HG02763 (cell line): ENCODE measurements at regions not wholly inside any gene's neighbourhood (a gene's known extent, or its start where the extent isn't known, plus 50 kb on each side); places are given as distances from the start of the nearest gene placed in this dataset.
"Not testable (repeated sequence)": the region's sequence is repeated elsewhere in the genome, so short reads cannot be mapped to it uniquely, and the experiment has no call there.

Experiments used
- ATAC-seq: cut with Tn5 transposase; IDR thresholded peaks from one replicate; pipeline ENCODE4 v1.9.1; 2021; ENCODE audit warnings: mild to moderate bottlenecking, moderate library complexity; ENCODE audit not compliant: unreplicated experiment

DNA sequence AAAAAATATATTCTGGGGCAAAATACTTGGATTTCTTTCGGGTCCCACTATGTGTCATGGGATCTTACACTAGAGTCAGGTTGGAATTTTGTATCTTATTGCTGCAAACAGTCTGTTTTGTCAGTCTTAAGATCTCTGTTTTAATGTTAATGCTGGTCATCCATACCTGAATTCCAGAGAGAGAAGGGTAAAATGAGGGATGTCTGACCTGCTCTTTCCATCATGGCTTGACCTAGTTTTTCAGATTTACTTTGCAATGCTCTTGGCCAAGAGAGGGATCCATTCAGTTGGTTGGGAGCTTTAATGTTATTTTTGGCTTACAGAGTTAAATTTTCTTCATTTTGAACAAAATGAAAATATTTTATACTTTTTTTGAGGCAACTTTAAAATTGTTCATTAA is 117.2 kb downstream of the CASP12 start:
- ATAC-seq = no peak

DNA sequence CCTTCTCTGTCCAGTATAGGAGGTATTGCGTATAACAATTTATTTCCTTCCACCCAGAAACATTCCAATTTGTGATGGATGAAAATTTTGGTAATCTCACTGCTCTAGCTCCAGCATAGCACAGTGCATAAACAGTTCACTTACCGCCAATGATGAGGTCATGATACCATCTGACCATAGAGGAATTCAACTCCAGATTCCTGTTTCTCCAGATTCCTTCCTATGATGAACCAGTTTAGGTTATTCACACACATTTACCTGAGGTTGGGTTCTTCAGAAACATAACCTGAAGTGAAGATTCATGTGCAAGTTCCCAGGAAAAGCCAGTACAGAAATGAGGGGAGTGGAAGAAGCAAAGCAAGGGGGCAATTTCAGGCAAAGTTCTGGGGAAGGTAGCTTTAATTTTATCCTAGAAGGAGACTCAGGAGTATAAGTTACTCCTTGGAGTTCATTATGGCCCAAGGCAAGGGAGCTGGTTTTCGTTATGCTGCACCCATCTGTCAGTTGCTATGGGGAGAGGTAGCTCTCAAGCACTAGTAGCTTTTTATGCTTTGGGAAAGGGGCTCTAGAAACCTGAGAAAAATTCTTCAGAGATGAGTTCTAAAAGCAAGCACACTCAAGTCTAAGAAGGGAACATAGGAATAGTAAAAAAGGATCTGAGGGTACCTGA is 121.6 kb downstream of the CASP12 start:
- ATAC-seq = no peak

DNA sequence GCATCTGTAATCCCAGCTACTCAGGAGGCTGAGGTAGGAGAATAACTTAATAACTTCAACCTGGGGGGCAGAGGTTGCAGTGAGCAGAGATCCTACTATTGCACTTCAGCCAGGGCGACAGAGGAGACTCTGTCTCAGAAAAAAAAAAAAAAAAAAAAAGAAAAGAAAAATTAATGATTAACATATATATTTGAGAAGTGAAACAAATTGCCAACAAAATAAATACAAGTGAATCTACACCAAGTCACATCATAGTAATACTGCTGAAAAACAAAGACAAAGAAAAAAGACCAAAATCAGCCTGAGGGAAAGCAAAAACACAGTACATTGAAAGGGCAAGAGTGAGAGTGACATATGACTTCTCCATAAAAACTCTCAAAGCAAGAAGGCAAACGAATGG is 123.7 kb downstream of the CASP12 start:
- no peak for ATAC-seq

DNA sequence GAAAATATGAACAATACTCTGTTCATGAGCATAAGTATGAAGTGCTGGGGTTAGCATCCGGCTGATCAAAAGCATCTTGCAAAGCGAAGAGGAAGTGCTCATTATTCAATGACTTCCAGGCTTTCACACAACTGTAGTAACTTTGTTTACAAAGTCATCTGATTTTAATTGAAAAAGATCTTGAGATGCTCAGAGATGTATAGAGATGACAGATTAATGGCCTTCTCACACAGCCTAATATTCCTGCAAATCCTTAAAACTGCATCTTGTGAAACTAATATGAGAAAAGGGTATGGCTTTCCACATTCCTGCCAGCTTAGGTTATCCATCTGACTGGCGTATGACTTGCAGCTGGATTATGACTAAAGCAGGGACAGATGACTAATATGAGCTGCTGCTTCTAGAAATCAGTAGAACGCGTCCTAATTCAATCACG is 125.4 kb downstream of the CASP12 start:
- no peak for ATAC-seq

DNA sequence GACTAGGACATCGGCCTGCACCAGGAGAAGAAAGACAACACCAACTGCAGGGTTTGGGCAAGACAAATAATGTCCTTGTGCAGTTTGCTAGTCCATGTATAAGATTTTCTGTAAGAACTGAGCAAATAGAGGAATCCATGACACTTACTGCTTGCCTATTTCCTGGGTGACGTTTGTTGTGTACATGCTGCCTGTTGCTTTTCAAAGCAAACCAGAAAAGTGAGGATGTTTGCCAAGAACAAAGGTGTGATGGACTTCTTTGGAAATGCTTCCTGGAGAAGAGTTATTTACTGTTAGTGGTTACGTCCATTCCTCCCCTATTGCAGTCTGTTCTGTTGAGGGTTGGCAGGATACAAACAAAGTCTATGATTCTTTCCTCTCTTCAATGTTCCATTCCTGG is 126.5 kb downstream of the CASP12 start:
- ATAC-seq = no peak

DNA sequence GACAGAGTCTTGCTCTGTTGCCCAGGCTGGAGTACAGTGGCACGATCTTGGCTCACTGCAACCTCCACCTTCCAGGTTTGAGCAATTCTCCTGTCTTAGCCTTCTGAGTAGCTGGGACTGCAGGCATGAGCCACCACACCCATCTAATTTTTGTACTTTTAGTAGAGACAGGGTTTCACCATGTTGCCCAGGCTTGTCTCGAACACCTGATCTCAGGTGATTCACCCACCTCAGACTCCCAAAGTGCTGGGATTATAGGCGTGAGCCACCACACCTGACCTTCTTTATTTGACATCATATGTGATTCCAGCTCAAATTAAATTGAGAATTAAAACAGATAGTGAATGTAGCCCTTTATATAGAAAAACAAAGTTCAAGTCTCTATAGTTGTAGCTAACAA is 127.2 kb downstream of the CASP12 start:
- ATAC-seq = not testable (repeated sequence)

DNA sequence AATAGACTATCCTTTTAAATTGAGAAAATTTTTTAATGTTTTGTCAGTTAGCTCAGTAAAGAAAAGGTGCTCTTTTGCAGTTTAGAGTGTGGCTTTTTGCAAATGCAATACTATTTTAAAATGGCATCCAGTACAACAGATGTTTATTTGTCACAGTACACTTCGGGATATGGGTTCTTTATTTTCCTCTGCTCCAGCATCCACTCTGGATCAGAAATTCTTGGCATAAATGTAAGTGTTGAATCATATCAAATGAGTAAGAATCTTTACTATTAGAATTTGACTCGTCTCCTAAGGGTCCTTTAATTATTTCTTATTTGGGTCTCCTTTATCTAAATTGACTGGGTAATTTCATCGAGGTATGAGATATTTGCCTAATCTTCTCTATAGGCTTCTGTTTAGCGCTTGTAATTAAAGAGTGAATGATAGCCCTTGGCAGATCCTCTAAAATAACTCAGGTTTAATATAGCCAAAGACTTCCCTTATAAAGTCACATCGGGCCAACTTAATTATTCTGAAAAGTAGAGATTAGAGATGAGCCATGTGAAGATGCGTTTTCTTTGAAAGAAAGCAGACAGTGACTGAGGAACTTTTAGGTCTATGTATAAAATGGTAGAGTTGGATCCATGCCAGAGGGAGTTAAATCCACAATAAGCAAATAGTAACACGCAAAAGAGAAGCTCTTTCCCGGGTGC is 132.7 kb downstream of the CASP12 start:
- ATAC-seq = no peak

DNA sequence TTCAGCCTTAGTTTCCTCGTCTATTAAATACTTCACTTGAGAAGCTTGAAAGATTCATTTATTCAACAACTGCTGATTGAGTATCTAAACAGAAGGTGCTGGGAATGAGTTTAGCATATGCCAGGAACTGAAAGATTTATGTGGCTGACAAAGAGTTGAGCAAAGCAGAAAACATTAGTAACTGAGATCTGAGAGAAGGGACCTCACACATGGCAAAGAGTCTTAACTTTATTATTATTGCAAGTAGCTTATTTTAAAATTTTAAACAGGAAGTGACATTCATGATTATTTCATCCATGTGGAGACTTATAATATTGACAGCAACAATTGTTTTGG is 133.6 kb downstream of the CASP12 start:
- ATAC-seq = no peak

DNA sequence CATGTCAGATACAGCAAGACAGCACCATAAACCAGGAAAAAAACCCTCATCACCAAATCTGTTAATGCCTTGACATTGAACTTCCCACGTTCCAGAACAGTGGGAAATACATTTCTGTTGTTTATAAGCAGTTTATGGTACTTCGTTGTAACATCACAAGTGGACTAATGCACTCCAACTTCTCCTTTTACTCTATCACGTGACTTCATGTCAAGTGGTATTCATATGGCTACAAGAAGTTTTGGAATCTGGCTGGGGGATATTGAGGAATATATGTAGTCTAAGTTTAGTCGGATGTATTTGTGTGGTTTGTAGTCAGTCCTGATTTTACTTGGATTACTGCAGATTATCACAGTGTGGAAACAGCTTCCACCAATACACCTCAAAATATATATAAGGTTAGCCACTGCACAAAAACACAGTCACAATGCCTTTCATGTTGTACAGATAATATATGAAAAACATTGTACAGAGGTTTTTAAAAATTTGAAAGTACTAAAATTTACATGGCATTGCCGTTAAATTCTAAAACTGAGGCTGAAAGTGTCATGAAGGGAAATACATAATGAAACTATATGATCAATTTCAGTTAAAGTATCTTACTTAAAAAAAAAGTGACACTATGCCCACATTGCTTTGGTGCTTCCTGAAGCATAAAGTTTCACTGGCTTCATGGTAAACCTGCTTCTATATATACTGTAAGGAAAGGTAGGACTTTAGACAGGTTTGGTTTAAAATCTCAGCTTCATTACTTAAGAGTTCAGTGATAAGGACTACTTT is 134.1 kb downstream of the CASP12 start:
- no peak for ATAC-seq

DNA sequence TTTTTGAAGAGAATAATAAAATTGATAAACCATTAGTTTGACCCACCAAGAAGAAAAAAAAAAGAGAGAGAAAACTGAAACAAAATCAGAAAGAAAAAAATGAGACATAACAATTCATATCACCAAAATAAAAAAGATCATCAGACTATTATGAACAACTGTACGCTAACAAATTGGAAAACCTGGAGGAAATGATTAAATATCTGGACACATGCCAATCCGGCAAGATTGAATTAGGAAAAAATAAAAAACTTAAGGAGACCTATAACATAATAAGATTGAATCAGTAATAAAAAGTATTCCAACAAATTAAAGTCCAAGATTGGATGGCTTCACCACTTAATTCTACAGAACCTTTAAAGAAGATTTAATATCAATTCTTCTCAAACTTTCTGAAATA is 136.7 kb downstream of the CASP12 start:
- no peak for ATAC-seq

DNA sequence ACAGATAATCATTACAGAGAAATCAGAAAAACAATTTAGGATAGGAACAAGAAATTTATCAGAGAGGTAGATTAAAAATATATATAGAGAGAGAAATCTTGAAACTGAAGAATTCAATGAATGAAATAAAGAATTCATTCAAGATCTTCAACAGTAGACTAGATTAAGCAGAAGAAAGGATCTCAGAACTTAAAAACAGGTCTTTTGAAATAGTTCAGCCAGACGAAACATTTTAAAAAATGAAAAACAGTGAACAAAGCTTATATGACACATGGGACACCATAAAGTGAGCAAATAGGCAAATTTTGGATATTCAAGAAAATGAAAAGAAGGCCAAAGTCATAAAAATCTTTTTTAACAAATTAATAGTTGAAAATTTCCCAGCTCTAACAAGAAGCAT is 138.8 kb downstream of the CASP12 start:
- no peak for ATAC-seq

DNA sequence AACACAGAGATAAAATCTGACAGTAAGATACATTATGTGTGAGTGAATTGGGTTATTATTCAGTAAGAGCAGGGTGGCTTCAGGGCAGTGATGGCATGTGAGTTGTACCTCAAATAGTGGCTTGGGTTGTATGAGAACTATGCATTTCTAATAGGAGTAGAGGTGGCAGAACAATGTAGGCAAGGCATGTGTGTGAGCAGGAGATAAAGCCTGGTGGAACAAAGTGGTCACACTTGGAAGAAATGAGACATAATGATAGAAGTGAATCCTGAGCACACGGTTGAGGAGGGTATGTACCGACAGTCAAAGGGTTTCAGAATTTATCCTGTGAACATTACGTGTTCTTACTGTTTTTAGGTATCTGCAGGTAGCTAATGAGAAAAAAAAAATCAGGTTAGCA is 159.3 kb downstream of the CASP12 start:
- no peak for ATAC-seq

DNA sequence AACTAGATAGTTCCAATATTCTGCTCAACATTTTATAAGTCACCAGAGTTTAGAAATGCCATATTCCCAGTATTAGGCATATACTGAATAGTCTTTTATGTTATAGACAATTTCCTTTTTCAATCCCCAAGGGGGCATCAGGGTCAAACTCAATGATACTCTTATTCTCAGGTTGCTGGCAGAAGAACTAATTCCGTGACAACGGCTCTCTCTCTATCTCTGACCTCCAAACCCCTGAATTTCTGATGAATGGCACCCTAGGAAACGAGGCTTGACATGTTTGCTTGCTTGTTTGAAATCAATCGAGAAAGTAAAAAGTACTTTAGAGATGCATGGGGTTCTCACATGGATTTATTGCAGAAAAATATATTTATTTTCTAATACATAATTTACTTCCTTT is 160.1 kb downstream of the CASP12 start:
- no peak for ATAC-seq

DNA sequence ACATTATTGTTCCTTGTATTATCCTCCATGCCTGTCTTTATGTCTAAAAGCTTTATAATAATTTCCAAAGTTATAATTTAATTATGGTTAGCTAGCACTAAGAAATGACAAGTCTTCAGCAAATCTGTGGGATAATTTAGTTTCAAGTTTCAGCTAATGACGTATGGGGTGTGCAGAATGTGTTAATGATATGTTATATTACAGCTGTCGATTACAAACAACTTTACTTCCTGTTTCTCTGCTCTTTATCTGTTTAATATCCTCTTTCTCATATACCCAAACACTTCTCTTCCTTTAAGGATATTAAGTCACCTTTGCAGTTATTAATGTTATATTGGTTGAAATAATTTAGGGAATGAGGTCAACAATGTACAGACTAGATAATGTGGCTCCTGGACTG is 161.8 kb downstream of the CASP12 start:
- ATAC-seq = no peak

DNA sequence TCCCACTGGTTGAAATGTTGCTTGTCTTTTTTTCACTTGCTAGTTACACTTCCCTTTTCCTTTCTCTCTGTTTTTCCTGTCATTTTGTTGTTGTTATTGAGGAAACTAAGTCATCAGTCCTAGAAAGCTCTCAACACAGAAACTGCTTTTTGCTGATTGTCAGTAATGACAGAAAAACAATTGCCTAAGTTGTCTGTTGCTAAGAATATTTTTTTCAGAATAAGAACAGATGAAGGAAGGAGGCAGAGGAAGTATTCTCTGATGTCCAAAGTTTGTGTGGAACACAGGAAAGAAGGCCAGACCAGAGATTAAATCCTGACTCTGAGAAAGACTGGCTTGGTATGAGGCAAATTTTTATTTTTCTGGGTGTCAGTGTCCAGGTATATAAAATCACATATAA is 163.3 kb downstream of the CASP12 start:
- no peak for ATAC-seq

DNA sequence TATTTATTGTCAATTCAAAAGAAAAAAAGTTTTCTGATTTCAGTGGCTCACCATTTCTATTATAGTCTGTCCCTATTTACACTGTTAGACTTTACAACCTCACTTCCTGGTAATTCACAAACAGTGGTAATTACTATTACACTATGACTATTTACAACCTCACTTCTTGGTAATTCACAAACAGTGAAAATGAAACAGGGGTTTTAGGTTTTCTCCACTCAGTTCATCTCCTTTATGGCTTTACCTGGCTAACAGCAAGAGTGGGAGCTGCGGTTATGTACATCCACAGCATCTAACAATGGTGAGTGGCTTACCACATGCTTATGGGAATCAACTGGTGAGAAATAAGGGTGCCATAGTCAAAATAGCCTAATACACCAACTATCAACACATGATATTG is 166.4 kb downstream of the CASP12 start:
- ATAC-seq = no peak

DNA sequence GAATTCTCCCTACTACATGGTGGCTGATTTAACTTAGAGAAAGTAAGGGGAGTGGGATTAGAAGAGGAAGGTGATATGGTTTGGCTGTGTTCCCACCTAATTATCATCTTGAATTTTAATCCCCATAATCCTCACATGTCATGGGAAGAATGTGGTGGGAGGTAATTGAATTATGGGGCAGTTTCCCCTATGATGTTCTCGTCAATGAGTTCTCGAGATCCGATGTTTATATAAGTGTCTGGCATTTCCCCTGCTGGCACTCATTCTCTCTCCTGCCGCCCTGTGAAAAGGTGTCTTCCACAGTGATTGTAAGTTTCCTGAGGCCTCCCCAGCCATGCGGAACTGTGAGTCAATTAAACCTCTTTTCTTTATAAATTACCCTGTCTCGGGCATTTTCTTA is 169.3 kb downstream of the CASP12 start:
- no peak for ATAC-seq

DNA sequence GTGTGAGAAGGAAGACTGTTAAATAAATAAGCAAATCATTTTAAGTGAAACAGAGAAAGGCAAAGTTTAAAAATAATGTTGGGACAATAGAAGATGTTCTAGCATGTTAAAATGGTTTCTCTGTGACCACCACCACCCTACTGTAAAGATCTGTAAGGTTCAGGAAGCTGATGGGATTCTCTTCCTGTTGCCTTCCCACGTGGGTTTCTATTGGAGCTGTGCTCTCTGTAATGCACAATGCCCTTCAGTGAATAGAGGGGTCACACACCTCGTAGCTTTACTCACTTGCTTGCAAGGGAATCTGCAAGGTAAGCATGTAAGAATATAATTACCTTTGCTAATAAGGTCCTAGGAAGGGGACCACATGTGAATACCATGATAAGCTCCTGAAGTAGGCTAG is 170.5 kb downstream of the CASP12 start:
- no peak for ATAC-seq

DNA sequence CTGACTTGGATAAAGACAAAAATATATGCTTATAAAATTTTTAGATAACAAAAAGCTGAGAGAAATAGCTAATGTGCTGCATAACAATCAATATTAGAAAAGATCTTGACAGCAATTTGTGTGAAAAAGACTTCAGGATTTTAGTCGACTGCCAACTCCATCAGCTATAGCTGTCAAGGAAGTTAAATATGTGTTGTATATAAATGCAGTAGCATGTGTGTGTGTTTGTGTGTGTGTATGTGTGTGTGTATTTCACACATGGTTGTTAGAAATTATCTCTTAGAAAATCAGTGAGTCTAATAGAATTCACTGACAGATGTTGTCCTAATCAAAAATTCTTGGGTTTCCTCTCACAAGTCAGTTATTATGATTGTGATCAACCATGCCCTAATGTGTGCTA is 171.2 kb downstream of the CASP12 start:
- no peak for ATAC-seq

DNA sequence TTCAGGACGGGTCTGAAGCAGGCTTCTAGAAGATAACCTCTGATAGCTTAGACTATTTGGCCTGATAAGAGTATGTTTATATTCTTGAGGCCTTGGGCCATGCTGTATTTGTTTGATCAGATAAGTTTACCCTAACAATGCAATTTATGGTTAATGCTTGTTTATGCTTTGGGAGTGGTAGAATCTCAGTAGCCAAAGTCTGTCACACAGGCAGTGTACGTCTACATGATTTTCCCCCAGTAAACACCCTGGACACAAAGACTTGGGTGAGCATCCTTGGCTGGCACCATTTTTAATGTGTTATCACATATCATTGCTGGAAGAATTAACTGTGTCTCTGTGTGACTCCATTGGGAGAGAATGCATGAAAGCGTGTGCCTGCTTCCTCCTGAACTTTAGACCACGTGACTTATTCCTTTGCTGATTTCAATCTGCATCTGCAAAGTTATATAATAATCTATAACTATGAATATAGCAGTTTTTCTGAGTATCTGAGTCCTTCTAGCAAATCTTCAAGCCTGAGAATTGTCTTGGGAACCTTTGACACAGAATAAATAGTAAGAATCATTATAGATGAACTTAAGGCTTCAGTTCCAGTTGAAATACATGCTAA is 172.4 kb downstream of the CASP12 start:
- no peak for ATAC-seq

DNA sequence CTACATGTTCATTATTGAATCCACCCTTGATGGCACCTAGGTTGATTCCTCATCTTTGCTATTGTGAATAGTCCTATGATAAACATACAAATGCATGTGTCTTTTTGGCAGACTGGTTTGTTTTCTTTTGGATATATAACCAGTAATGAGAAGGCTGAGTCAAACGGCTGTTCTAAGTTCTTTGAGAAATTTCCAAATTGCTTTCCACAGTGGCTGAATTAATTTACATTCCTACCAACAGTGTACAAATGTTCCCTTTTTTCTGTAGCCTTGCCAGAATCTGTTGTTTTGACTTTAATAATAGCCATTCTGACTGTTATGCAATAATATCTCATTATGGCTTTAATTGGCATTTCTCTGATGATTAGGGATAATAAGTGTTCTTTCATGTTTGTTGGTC is 184.9 kb downstream of the CASP12 start:
- ATAC-seq = no peak
